ENCODE measurements at regions not wholly inside any gene's neighbourhood (a gene's known extent, or its start where the extent isn't known, plus 50 kb on each side); places are given as distances from the start of the nearest gene placed in this dataset.

GRCh38 chr5:1699394-1699793 lies 100.2 kb downstream of the MRPL36 start:
- TF ChIP-seq POLR2A (IDR thresholded peaks at IDR 0.05) = no peak
- TF ChIP-seq CTCF (IDR thresholded peaks at IDR 0.05) = no peak

Data from adrenal gland (tissue), 5 donors.